ENCODE measurements at regions not wholly inside any gene's neighbourhood (a gene's known extent, or its start where the extent isn't known, plus 50 kb on each side); places are given as distances from the start of the nearest gene placed in this dataset.

DNA sequence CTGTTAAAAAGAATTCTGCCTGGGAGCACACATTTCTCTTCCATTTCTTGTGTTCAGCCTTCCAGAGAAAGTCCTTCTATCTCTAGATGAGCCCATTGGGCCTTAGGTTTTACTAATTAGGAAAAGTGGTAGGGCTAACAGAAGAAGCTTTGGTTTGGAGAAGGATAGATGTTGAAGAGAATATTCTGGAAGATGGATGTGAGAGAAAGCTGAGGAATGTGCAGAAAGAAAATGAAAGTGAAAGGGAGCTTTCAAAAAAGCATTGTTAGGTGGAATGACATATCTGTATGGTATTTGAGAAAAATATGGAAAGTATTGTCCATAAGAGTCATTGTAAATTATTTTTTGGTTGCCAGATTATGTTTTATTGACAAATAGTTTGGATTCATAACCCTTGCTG is 474.8 kb upstream of the SLIT2 start:
- TF ChIP-seq, protein P1, sequence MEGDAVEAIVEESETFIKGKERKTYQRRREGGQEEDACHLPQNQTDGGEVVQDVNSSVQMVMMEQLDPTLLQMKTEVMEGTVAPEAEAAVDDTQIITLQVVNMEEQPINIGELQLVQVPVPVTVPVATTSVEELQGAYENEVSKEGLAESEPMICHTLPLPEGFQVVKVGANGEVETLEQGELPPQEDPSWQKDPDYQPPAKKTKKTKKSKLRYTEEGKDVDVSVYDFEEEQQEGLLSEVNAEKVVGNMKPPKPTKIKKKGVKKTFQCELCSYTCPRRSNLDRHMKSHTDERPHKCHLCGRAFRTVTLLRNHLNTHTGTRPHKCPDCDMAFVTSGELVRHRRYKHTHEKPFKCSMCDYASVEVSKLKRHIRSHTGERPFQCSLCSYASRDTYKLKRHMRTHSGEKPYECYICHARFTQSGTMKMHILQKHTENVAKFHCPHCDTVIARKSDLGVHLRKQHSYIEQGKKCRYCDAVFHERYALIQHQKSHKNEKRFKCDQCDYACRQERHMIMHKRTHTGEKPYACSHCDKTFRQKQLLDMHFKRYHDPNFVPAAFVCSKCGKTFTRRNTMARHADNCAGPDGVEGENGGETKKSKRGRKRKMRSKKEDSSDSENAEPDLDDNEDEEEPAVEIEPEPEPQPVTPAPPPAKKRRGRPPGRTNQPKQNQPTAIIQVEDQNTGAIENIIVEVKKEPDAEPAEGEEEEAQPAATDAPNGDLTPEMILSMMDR (IDR thresholded peaks at IDR 0.05; ENCODE audit: low read depth, low read length): no peak
- DNase-seq (ENCODE audit: extremely low read depth, low read depth): no peak

DNA sequence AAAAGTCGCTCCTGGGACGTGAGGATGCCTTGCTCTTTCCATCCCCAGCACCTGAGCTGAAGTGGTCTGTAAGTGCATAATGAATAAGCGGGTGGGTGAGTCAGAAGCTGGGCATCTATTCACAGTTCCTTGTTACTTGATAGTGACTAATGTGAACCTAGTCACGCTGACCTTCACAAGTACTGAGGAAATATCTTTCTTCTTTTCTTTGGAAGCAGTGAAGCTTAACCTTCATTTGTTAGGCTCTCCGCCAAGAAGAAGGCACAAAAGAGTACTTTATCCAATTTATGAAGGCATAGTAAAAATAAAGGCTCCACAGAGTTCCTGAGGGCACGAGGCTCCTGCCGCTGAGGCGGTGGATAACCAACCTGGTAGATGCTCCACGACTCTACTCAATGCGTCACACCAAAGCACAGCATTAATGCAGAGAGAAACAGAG is 475.7 kb upstream of the SLIT2 start:
- TF ChIP-seq, protein P1 (IDR thresholded peaks at IDR 0.05; ENCODE audit: low read depth, low read length): no peak
- DNase-seq (ENCODE audit: extremely low read depth, low read depth): peak; percentile 14

- no peak for DNase-seq (ENCODE audit: extremely low read depth, low read depth)
- TF ChIP-seq, protein P1 (IDR thresholded peaks at IDR 0.05; ENCODE audit: low read depth, low read length): no peak
Measured at GRCh38 chr4:19774690-19775256, 476.9 kb upstream of the SLIT2 start.

GRCh38 chr4:19772581-19772980 is 479.1 kb upstream of the SLIT2 start:
- TF ChIP-seq, protein P1 (IDR thresholded peaks at IDR 0.05; ENCODE audit: low read depth, low read length): no peak
- DNase-seq (ENCODE audit: extremely low read depth, low read depth): no peak

DNA sequence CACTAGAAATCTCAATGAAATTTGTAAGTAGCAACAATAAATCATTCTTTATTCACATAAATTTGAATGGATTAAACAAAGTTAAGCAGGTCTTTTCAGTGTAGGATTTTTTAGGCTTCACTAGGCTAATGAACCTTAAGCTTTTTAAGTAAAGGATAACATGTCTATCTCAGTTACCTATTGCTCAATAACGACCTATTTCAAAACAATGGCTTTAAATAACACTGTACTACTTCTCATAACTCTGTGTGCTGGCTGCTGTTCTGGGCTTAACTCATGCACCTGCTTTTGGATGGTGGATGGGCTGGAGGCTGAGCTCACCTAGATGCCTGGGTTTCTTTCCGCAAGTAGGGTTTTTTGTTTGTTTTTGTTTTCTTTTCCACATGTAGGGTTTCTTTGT is 495.0 kb upstream of the SLIT2 start:
- no peak for DNase-seq (ENCODE audit: extremely low read depth, low read depth)
- TF ChIP-seq, protein P1 (IDR thresholded peaks at IDR 0.05; ENCODE audit: low read depth, low read length): no peak

GRCh38 chr4:19752599-19752998 is 499.1 kb upstream of the SLIT2 start:
- TF ChIP-seq, protein P1 (IDR thresholded peaks at IDR 0.05; ENCODE audit: low read depth, low read length): no peak
- no peak for DNase-seq (ENCODE audit: extremely low read depth, low read depth)

DNA sequence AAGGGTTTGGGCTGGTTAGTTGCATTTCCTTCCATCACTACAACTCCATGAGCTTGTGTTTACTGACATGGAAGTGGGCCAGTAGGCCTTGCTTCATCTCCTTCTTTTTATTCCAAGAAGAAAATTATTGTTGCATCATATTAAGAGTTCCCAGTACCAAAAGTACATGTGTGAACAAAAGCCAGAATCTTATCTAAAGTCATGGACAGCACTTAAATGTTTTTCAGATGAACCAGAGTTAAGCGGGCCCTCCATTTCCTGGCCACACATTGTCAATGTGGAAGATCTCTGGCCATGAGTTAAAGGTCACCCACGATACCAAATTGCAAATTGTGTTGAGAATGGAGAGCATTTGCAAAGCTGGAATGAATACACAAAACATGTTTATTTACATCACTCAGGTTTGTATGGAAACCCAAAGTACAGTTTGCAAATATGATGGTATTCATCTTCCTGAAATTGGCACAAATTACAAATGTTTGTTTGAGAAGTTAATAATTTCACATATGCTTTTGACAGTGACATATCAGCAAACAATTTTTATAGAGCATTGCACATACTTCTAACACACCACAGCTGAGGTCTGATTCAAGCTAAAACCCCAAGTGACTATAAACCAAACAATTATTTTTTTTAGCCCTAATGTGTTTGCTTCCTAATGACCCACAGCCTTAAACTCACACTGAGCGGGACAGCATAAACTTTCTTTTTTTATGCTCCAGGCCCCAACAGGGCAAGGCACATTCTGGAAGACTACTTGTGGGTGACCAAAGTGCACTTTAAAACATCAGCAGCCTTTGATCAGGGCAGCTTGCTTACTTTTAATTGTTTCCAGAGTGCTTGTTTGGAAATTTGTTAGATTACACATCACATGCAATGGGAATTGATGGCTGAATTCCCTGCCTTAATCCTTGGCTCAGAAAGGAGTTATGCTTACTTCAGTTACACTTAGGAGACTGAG is 502.9 kb upstream of the SLIT2 start:
- peak; percentile 89 for DNase-seq (ENCODE audit: extremely low read depth, low read depth)
- TF ChIP-seq, protein P1 (IDR thresholded peaks at IDR 0.05; ENCODE audit: low read depth, low read length): no peak

Measured in AG09319 (cell line).